ENCODE measurements at regions not wholly inside any gene's neighbourhood (a gene's known extent, or its start where the extent isn't known, plus 50 kb on each side); places are given as distances from the start of the nearest gene placed in this dataset.

GRCh38 chr10:129030996-129031843 lies 435.8 kb upstream of the MGMT start (continued):
- peak; percentile 36; the same call in 1 of the 2 replicates for TF ChIP-seq SMC3 (IDR thresholded peaks at IDR 0.05; ENCODE audit: low read length)
- no peak for TF ChIP-seq ESRRA (CRISPR knock-in tag; IDR thresholded peaks at IDR 0.05; ENCODE audit: low read depth)
- TF ChIP-seq HMG20B (CRISPR knock-in tag; conservative IDR thresholded peaks at IDR 0.05), result no peak
- no peak for TF ChIP-seq SMARCE1 (IDR thresholded peaks at IDR 0.05; ENCODE audit: borderline replicate concordance)
- no peak for TF ChIP-seq ZBTB14 (CRISPR knock-in tag; IDR thresholded peaks at IDR 0.05)
- TF ChIP-seq STAG1 (CRISPR knock-in tag; IDR thresholded peaks at IDR 0.05), result peak; percentile 96
- TF ChIP-seq NCOR1 (IDR thresholded peaks at IDR 0.05; ENCODE audit: borderline replicate concordance, low read length), result no peak
- TF ChIP-seq RAD21 (CRISPR knock-in tag; IDR thresholded peaks at IDR 0.05), result peak; percentile 83
- TF ChIP-seq CCDC6 (CRISPR knock-in tag; IDR thresholded peaks at IDR 0.05), result no peak
- TF ChIP-seq ZNF547 (CRISPR knock-in tag; IDR thresholded peaks at IDR 0.05), result no peak
- no peak for TF ChIP-seq CERS6 (CRISPR knock-in tag; IDR thresholded peaks at IDR 0.05)
- TF ChIP-seq U2AF2 (IDR thresholded peaks at IDR 0.05; ENCODE audit: low read depth, low read length), result no peak
- TF ChIP-seq KLF9 (CRISPR knock-in tag; IDR thresholded peaks at IDR 0.05; ENCODE audit: low read depth), result no peak
- no peak for TF ChIP-seq MLXIP (CRISPR knock-in tag; IDR thresholded peaks at IDR 0.05; ENCODE audit: borderline replicate concordance)
- peak; percentile 55; the same call in 1 of the 2 replicates for TF ChIP-seq ZNF770 (CRISPR knock-in tag; IDR thresholded peaks at IDR 0.05)
- no peak for TF ChIP-seq ZNF335 (CRISPR knock-in tag; IDR thresholded peaks at IDR 0.05)
- TF ChIP-seq HBP1 (CRISPR knock-in tag; IDR thresholded peaks at IDR 0.05; ENCODE audit: low read depth), result no peak
- TF ChIP-seq XRCC5 (optimal IDR thresholded peaks at IDR 0.05; ENCODE audit: low read length), result peak; percentile 65

Measured in HepG2 (cell line).